ENCODE measurements at regions not wholly inside any gene's neighbourhood (a gene's known extent, or its start where the extent isn't known, plus 50 kb on each side); places are given as distances from the start of the nearest gene placed in this dataset.
A peak's percentile ranks its signal among the peaks of the same experiment; 100 is the strongest.

- DNase-seq, result no peak
Measured at GRCh38 chr6:137434640-137435039, 59.6 kb downstream of the OLIG3 start.

GRCh38 chr6:137432054-137432611, 62.1 kb downstream of the OLIG3 start:
- no peak for DNase-seq

GRCh38 chr6:137430954-137431353, 63.2 kb downstream of the OLIG3 start:
- no peak for DNase-seq

DNA sequence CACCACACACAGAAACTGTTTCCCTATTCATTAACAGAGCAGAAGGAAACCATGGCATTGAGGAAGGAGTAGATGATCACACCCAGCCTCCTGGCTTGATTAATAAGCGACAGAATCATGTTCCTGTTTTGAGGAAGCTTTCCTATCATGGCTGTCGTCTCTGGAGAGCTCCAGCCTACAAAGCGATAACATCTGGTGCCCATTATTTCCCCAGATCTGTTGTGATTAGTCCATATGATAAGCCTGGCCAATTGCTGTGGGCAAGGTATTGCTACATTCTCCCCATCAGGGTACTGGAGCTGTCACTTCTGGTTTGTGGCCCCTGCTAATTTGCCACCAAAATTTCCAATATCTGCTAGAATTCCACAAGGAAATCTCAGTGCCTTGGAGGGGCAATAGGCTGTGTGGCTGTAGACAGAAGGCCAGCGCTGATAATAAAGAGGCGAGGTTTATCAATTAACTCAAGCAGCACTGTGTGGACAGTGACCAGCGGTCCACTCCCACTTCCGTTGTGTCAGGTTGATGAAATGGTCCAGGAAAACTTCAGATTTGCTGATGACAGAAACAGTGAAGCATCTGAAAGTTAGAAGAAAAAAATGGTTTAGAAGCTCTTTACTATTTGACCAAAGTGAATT, 66.4 kb downstream of the OLIG3 start:
- peak in 1 of 2 donors; percentile 7 for DNase-seq

DNA sequence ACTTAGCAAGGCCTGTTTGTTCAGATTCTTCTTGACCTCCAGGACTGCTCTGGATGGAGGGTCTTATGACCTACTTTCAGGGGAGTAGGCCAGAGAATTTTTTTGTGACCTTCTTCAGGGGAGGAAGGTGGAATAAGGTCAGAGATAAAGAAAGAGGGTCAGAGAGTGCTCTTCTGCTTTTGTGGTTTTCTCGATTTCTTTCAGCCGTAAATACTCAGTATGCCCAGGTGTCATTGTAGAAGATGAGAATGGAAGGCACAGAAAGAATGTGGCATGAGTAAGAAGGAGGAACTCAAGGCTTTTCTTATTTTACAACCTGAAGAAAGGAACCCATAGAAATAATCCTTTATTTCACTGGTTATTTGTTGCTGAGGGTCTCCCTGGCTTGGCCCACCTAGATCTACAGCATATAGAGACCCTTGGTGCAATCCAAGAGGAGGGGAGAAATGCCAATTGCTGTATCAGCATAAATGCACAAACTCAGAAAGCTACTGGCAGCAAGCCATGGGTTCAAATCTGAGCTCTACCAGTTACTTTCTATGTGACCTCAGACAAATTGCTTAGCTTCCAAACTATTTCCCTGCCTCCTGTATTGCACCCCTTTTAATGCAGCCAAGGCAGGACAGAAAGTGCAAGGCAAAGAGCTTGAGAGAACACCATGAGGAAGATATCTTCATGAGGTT, 68.0 kb downstream of the OLIG3 start:
- no peak for DNase-seq

- DNase-seq, result no peak
Measured at GRCh38 chr6:137424251-137424650, 69.9 kb downstream of the OLIG3 start.

DNA sequence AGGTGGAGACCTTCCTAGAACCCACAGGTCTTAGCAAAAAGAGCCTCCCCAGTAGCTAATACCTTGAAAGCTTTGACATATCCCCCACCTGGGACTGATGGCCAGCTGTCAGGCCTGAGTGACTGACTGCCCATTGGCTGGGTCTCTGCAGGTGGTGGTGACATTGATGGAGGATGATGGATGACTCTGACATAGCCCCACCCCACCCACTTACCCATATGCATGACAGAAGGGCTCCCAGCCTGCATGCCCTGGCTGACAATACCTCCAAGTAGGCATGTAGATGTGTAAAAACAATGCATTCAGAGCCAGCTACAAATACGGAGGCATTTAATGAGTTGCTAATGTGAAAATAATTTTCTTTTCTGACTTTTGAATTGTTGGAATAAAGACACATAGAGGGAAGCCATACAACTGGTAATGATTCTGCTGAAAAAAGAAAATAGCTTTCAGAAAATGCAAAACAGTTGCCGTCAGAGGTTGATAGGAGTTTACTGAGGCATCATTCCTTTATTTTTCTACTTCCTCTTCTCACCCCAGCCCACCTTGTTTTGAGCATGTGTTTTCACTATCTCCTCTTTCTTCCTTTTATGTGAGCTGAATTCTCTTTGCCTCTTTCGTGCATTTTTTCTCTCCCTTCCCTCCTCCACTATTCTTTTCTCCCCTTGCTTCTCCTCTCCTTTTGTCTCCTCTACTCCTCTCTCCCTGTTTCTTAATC, 70.6 kb downstream of the OLIG3 start:
- DNase-seq, result no peak

DNA sequence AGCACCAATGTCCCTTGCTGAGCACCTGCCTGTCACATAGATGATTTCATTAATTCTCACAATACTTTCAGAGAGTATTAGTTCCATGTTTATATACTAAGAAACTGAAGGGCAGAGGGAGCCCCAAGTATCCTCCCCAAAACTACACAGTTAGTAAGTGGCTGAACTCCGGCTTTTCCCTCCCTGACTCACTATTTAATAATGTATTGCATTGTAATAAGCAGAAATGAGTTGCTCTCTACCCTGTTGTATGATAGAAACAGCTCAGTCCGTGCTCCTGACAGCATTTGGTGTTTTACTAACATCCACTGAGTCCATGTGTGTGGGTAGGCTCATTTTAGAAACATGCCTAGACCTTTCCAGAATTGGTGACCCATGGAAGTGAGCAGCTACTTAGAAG, 76.8 kb downstream of the OLIG3 start:
- DNase-seq, result peak in 1 of 2 donors; percentile 10

- DNase-seq, result no peak
Measured at GRCh38 chr6:137416376-137417109, 77.7 kb downstream of the OLIG3 start.

DNA sequence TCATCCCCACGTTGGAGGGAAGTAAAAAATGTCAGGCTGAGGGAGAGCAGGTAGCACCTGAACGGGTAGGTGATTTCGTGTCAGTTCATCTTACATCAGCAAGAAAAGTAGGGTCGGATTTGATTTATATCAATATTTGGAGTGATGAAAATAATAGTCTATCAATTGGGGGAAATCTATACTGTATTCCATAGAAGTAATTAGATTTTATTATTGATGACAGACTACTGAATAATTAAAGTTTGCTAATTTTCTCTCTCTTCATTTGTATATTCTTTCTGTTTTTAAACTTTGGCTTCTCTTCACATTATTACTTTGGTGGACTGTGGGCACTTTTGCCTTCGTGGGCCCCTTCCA, 78.4 kb downstream of the OLIG3 start:
- no peak for DNase-seq

DNA sequence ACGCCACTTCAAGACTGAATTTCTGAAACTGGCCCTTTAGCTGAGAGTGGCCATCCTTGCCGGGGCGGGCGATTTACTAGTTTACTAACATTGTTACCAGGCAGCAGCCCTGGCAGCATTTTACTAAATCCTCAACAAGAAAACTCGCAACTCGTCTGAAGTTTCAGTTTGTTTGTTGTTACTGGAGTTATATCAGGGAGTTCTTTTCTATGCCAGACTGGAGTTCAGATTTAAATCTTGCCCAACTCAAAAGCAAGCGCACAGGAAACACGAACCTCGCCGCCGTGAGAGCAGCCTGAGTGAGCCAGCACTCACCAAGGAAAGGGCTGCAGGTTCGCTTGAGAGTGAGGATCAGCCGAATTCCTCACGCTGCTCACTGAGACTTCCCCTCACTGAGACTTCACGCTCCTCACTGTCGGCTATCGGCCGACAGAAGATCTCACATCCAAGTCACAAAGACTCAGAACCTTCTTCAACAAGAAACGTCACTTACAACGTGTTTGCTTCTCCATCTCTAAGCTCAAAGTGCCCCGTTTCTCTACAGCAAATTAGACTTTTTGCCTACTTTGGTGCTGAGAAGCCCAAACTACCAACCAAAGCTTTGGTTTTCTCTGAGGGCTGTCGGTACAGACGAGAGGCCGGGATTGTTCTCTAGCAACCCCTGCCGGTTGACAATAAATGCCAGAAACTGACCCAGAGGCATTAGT, 78.9 kb downstream of the OLIG3 start:
- peak; percentile 63 to 83 for DNase-seq

GRCh38 chr6:137414599-137414998, 79.6 kb downstream of the OLIG3 start:
- no peak for DNase-seq

DNA sequence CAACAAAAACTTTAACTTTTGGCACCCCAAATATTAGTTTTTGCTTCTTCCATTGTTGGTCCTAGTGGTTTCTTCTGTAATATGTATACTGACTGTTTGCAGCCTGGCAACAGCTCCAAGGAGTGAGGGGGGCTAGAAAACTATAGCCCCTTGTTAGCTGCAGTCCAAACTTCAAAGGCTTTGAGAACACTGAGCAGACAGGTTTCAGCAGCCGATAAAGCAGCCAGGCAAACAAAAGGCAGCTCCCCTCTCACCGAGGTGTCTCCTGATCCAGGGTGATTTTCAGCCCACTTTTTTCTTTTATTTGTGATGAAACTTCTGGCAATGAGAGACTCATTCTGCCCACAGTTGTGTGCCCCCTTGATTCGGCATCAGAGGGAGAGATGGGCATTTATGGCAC, 80.7 kb downstream of the OLIG3 start:
- DNase-seq, result no peak

- DNase-seq, result no peak
Measured at GRCh38 chr6:137412562-137412961, 81.6 kb downstream of the OLIG3 start.

GRCh38 chr6:137409266-137409777, 84.9 kb downstream of the OLIG3 start:
- no peak for DNase-seq

- no peak for DNase-seq
Measured at GRCh38 chr6:137407816-137408215, 86.4 kb downstream of the OLIG3 start.

- no peak for DNase-seq
Measured at GRCh38 chr6:137405806-137406205, 88.4 kb downstream of the OLIG3 start.

DNA sequence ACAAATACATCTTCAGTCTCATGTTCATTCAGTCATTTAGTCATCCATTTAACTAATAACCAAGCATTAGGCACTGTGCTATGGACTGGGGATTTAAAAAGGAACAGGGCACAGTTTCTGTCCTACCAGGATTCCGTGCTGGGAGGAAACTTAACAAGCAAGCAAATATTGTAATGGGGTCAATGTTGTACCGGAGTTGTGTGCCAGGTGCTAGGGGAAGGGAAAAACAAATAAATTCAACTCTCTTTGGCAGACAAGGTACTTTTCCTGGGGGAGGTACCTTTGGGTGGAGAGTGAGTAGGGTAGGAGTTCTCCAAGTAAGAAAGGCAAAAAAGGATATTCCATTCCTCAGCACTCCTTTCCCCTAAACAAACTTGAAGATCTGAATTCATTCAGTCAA, 90.3 kb downstream of the OLIG3 start:
- no peak for DNase-seq

DNA sequence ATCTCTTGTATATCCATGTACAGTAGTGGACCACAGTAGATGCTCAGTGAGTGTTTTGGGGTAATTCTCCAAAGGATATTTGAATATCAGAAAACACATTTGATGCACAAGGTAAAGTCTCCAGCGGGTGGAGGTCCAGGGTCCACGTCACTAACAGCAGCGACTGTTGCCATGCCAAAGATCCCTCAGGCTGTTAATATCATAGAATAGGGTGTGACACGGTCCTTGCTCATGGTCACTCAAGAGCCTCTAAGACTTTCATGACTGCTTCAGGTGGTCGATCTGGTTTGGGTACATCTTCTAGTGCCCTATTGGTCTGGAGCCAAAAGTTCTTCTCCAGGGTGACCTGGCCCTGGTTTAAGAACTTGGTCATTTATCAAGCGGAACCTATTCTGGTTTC, 90.8 kb downstream of the OLIG3 start:
- no peak for DNase-seq

GRCh38 chr6:137402143-137402680, 92.0 kb downstream of the OLIG3 start:
- DNase-seq, result no peak

- DNase-seq, result no peak
Measured at GRCh38 chr6:137401088-137401487, 93.1 kb downstream of the OLIG3 start.

GRCh38 chr6:137399881-137400443, 94.2 kb downstream of the OLIG3 start:
- no peak for DNase-seq

Data from inflammatory macrophage treated with lipopolysaccharide for 1 hour (primary cell).